ENCODE measurements at regions not wholly inside any gene's neighbourhood (a gene's known extent, or its start where the extent isn't known, plus 50 kb on each side); places are given as distances from the start of the nearest gene placed in this dataset.

- Mint-ChIP-seq H3K27me3 (ENCODE audit: low read depth) (no peaks in the 10 kb centered on the region), H3K4me3 (no peak overlapping the region), H3K27ac (no peak overlapping the region), H3K4me1 (peaks cover 22% of the 10 kb centered on the region), H3K36me3 (ENCODE audit: low read depth) (peaks cover 15% of the 10 kb centered on the region), H3K9me3 (no peaks in the 10 kb centered on the region)
- TF ChIP-seq CTCF (IDR thresholded peaks at IDR 0.05; ENCODE audit: unreplicated experiment in 3 of 3): no peak
Measured at GRCh38 chr14:71588576-71589215, 343.5 kb upstream of the RGS6 start.

- no peaks in the 10 kb centered on the region for H3K27me3 Mint-ChIP-seq (ENCODE audit: low read depth)
- no peaks in the 10 kb centered on the region for H3K9me3 Mint-ChIP-seq
- peaks cover 25% of the 10 kb centered on the region for H3K4me1 Mint-ChIP-seq
- H3K27ac Mint-ChIP-seq: no peak overlapping the region
- no peak for TF ChIP-seq CTCF (IDR thresholded peaks at IDR 0.05; ENCODE audit: unreplicated experiment in 3 of 3)
- no peak overlapping the region for H3K4me3 Mint-ChIP-seq
- H3K36me3 Mint-ChIP-seq (ENCODE audit: low read depth): peaks cover 15% of the 10 kb centered on the region
Measured at GRCh38 chr14:71589609-71590008, 342.6 kb upstream of the RGS6 start.

- H3K4me1 Mint-ChIP-seq: peaks cover 30% of the 10 kb centered on the region
- H3K9me3 Mint-ChIP-seq: no peaks in the 10 kb centered on the region
- H3K36me3 Mint-ChIP-seq (ENCODE audit: low read depth): peaks cover 15% of the 10 kb centered on the region
- H3K27me3 Mint-ChIP-seq (ENCODE audit: low read depth): no peaks in the 10 kb centered on the region
- H3K27ac Mint-ChIP-seq: no peak overlapping the region
- TF ChIP-seq CTCF (IDR thresholded peaks at IDR 0.05; ENCODE audit: unreplicated experiment in 3 of 3): no peak
- H3K4me3 Mint-ChIP-seq: no peak overlapping the region
Measured at GRCh38 chr14:71590131-71590530, 342.1 kb upstream of the RGS6 start.

GRCh38 chr14:71591231-71591630, 341.0 kb upstream of the RGS6 start:
- Mint-ChIP-seq H3K36me3 (ENCODE audit: low read depth) (peaks cover 19% of the 10 kb centered on the region), H3K27me3 (ENCODE audit: low read depth) (no peaks in the 10 kb centered on the region), H3K4me3 (no peak overlapping the region), H3K9me3 (no peaks in the 10 kb centered on the region), H3K27ac (no peak overlapping the region), H3K4me1 (peaks cover 28% of the 10 kb centered on the region)
- no peak for TF ChIP-seq CTCF (IDR thresholded peaks at IDR 0.05; ENCODE audit: unreplicated experiment in 3 of 3)

GRCh38 chr14:71591929-71592328, 340.3 kb upstream of the RGS6 start:
- TF ChIP-seq CTCF (IDR thresholded peaks at IDR 0.05; ENCODE audit: unreplicated experiment in 3 of 3): no peak
- H3K4me1 Mint-ChIP-seq: peaks cover 21% of the 10 kb centered on the region
- H3K9me3 Mint-ChIP-seq: no peaks in the 10 kb centered on the region
- no peaks in the 10 kb centered on the region for H3K27me3 Mint-ChIP-seq (ENCODE audit: low read depth)
- H3K4me3 Mint-ChIP-seq: no peak overlapping the region
- no peak overlapping the region for H3K27ac Mint-ChIP-seq
- peaks cover 19% of the 10 kb centered on the region for H3K36me3 Mint-ChIP-seq (ENCODE audit: low read depth)

GRCh38 chr14:71592361-71592760, 339.9 kb upstream of the RGS6 start:
- Mint-ChIP-seq H3K36me3 (ENCODE audit: low read depth) (peaks cover 19% of the 10 kb centered on the region), H3K27ac (no peak overlapping the region), H3K27me3 (ENCODE audit: low read depth) (no peaks in the 10 kb centered on the region), H3K4me1 (peaks cover 21% of the 10 kb centered on the region), H3K4me3 (no peak overlapping the region), H3K9me3 (no peaks in the 10 kb centered on the region)
- TF ChIP-seq CTCF (IDR thresholded peaks at IDR 0.05; ENCODE audit: unreplicated experiment in 3 of 3): no peak
